Motor neuron (in vitro differentiated cells): ENCODE measurements at regions not wholly inside any gene's neighbourhood (a gene's known extent, or its start where the extent isn't known, plus 50 kb on each side); places are given as distances from the start of the nearest gene placed in this dataset.

Source experiments
- ATAC-seq, 8 experiments: fragments of 200-7000 bp; cut with Tn5 transposase; replicated peaks in 6 of 8; 2 replicates each; pipeline ENCODE4 v1.8.0; 2021; ENCODE audit warnings: mild to moderate bottlenecking in 8 of 8, moderate library complexity in 8 of 8
- H3K27ac ChIP-seq, 2 donors: fragments of 250-450 bp; sonication (Bioruptor Pico); 2 replicates each; pipeline ENCODE4 v1.9.0; 2021; ENCODE audit warnings: antibody characterized with exemption in 2 of 2, mild to moderate bottlenecking in 2 of 2, moderate library complexity in 1 of 2
- H3K4me1 ChIP-seq, 2 donors: fragments of 250-450 bp; sonication (Bioruptor Pico); replicated peaks in 1 of 2; 2 replicates each; pipeline ENCODE4 v1.6.1; 2021; ENCODE audit warnings: antibody characterized with exemption in 2 of 2, mild to moderate bottlenecking in 2 of 2, moderate library complexity in 1 of 2
- H3K4me3 ChIP-seq, 5 donors: fragments of 250-450 bp; sonication (Bioruptor Pico); 2 replicates each; pipeline ENCODE4 v1.9.0; 2021; ENCODE audit warnings: antibody characterized with exemption in 5 of 5, mild to moderate bottlenecking in 5 of 5, moderate library complexity in 4 of 5
- WGBS, 10 experiments: fragments of 450-650 bp; shearing (Covaris generic); methylation state at CpG; one replicate each; pipeline ENCODE4 v1.0.0; 2022; 5-methylcytosine and 5-hydroxymethylcytosine counted together
- in situ Hi-C, 9 experiments: fragments of 400-800 bp; cut with MboI; loops; one replicate each; pipeline ENCODE4 v1.15.0; 2021; ENCODE audit warnings: low sequenced_read_pairs in 9 of 9, low pct_unique_long_range_greater_than_20kb in 2 of 9; ENCODE audit not compliant: unreplicated experiment in 9 of 9

DNA sequence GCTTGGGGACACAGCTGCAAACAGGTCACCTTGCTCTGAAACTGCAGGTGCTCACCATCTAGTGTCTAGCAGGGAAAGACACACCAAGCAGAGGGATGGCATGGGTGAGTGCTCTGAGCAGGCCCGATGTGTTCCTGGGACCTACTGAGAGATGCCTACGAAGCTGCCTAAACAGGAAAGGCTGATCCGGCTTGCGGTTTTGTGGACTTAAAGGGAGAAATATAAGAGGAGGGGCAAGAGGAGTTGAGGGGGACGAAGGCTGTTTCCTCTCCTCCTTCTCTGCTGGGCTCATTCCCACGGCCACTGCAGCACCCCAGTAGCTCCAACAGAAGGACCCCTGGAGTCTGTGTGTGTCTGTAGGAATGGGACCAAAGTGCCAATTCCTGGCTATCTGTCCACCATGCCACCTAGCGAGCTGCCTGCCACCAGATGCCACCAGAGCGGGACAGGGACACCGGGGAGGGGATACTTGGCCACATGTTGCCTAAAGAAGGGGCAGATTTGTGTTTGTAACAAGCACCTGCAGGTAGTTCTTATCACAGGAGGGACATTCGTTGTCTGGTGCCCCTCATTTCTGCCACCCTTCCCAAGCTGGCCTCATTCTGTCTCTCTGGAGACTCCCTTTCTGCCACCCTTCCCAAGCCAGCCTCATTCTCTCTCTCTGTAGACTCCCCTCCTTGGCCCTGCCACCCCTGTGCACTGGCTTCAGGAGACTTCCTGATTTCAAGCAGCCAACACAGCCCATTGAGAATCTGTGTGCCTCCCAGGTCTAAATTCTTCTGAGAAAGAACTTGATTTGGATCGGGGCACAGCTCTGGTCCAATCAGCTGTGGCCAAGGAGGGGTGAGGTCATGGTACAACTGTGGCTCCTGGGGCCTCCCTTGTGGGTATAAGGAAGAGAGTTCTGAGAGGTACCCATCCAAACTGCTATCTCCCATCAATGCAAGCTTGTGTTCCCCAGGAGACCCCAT lies 221.8 kb downstream of the ANKRD60 start:
- H3K27ac ChIP-seq: no peak overlapping the region
- H3K4me1 ChIP-seq: peaks cover 0 to 2% of the 10 kb centered on the region in 2 donors
- ATAC-seq: no peak
- 40 to 100% (median 63%) methylated on average over 1 to 3 of the region's 11 CpGs; no CpG with 5 or more reads in 3 of the 10 experiments for WGBS, 10 experiments
- in situ Hi-C loops: no loop called here
- no peak overlapping the region for H3K4me3 ChIP-seq

GRCh38 chr20:58005581-58006345 lies 222.7 kb downstream of the ANKRD60 start:
- no peak for ATAC-seq
- Histone ChIP-seq H3K4me3 (no peak overlapping the region), H3K27ac (no peak overlapping the region), H3K4me1 (peaks cover 0 to 7% of the 10 kb centered on the region in 2 donors)
- in situ Hi-C loops: no loop called here
- 60 to 100% (median 77%) methylated on average over 1 to 7 of the region's 8 CpGs; no CpG with 5 or more reads in 2 of the 10 experiments for WGBS, 10 experiments

GRCh38 chr20:58004900-58005299 lies 223.6 kb downstream of the ANKRD60 start:
- peaks cover 0 to 9% of the 10 kb centered on the region in 2 donors for H3K4me1 ChIP-seq
- 60 to 92% (median 81%) methylated on average over 1 to 3 of the region's 4 CpGs; no CpG with 5 or more reads in 5 of the 10 experiments for WGBS, 10 experiments
- ATAC-seq: no peak
- no peak overlapping the region for H3K4me3 ChIP-seq
- no peak overlapping the region for H3K27ac ChIP-seq
- in situ Hi-C loops: no loop called here

GRCh38 chr20:58004146-58004545 lies 224.3 kb downstream of the ANKRD60 start:
- Histone ChIP-seq H3K4me1 (peaks cover 0 to 16% of the 10 kb centered on the region in 2 donors), H3K27ac (no peak overlapping the region), H3K4me3 (no peak overlapping the region)
- in situ Hi-C loops: no loop called here
- WGBS, 10 experiments: 40 to 100% (median 89%) methylated on average over 1 to 4 of the region's 7 CpGs; no CpG with 5 or more reads in 2 of the 10 experiments
- ATAC-seq: no peak

- in situ Hi-C loops: no loop called here
- no peak overlapping the region for H3K4me3 ChIP-seq
- 76 to 100% (median 85%) methylated on average over 1 to 4 of the region's 6 CpGs; no CpG with 5 or more reads in 3 of the 10 experiments for WGBS, 10 experiments
- ATAC-seq: no peak
- H3K4me1 ChIP-seq: peaks cover 0 to 18% of the 10 kb centered on the region in 2 donors
- H3K27ac ChIP-seq: no peak overlapping the region
These were observed 224.9 kb downstream of the ANKRD60 start for GRCh38 chr20:58003525-58003924.

- in situ Hi-C loops: no loop called here
These were observed 225.6 kb downstream of the ANKRD60 start for GRCh38 chr20:58002901-58003300.

GRCh38 chr20:58001946-58002345 lies 226.5 kb downstream of the ANKRD60 start:
- ATAC-seq: no peak
- 80 to 100% (median 83%) methylated on average over 1 to 3 of the region's 3 CpGs; no CpG with 5 or more reads in 1 of the 10 experiments for WGBS, 10 experiments
- no peak overlapping the region for H3K4me3 ChIP-seq
- H3K4me1 ChIP-seq: peaks cover 0 to 18% of the 10 kb centered on the region in 2 donors
- H3K27ac ChIP-seq: no peak overlapping the region
- in situ Hi-C loops: no loop called here

More at GRCh38 chr20:58002901-58003300, 225.6 kb downstream of the ANKRD60 start:
- Histone ChIP-seq H3K4me1 (peaks cover 0 to 18% of the 10 kb centered on the region in 2 donors), H3K4me3 (no peak overlapping the region), H3K27ac (no peak overlapping the region)
- no peak for ATAC-seq
- 70 to 100% (median 94%) methylated on average over 1 to 4 of the region's 6 CpGs; no CpG with 5 or more reads in 2 of the 10 experiments for WGBS, 10 experiments

DNA sequence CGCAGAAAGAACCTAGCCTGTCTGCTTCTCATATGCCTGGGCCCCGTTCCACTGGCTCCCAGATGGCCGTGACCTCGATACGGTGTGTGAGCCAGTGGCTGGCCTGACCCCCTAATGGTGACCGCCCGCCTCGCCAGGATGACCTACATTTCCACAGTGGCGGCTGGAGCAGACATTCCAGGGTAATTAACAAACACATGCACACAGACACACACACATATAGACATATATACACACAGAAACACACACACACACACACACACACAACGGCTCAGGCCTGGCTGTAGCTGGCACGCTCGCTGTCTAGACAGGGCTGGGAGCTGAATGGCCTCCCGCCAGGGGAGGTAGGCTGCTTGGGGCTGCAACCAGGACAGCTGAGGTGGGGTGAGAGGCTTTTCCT lies 227.1 kb downstream of the ANKRD60 start:
- in situ Hi-C loops: no loop called here
- Histone ChIP-seq H3K27ac (no peak overlapping the region), H3K4me1 (peaks cover 0 to 18% of the 10 kb centered on the region in 2 donors), H3K4me3 (no peak overlapping the region)
- WGBS, 10 experiments: 40 to 100% (median 65%) methylated on average over 1 to 5 of the region's 13 CpGs; no CpG with 5 or more reads in 6 of the 10 experiments
- ATAC-seq: peak in 5 of 8 experiments; percentile 57 to 80 (median 66)

- in situ Hi-C loops: no loop called here
- Histone ChIP-seq H3K27ac (no peak overlapping the region), H3K4me1 (peaks cover 0 to 23% of the 10 kb centered on the region in 2 donors), H3K4me3 (no peak overlapping the region)
- ATAC-seq: no peak
- 54 to 100% (median 94%) methylated on average over 1 to 2 of the region's 2 CpGs; no CpG with 5 or more reads in 2 of the 10 experiments for WGBS, 10 experiments
These were observed 227.6 kb downstream of the ANKRD60 start for GRCh38 chr20:58000861-58001260.

GRCh38 chr20:57999465-58000111 lies 228.9 kb downstream of the ANKRD60 start:
- Histone ChIP-seq H3K27ac (no peak overlapping the region), H3K4me1 (peaks cover 0 to 31% of the 10 kb centered on the region in 2 donors), H3K4me3 (no peak overlapping the region)
- WGBS, 10 experiments: 0 to 93% (median 28%) methylated on average over 2 to 15 of the region's 17 CpGs; no CpG with 5 or more reads in 1 of the 10 experiments
- peak in 6 of 8 experiments; percentile 26 to 70 (median 42) for ATAC-seq
- in situ Hi-C loops: no loop called here

DNA sequence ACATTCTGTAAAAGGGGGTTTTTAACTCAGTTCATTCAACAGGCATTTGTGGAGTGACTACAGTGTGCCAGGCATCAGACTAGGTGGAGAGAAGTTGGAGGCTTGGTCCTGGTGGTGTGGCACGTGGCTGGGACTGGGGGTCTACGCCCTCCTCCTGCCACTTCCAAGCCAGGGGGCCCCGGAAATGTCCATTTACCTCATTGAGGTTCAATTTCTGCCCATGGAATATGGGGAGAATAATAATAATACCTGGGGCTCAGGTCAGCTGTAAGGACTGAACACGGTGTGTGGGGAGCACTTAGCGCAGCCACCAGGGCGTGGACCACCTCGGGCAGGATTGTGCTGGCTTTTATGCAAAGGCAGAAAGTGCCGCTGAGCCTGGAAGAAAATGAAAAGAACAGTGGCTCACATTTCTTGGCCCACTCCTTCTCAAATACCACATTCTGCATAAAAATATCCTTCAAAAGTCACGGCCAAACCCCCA lies 229.4 kb downstream of the ANKRD60 start:
- 8 to 75% (median 41%) methylated on average over 2 to 6 of the region's 9 CpGs; no CpG with 5 or more reads in 2 of the 10 experiments for WGBS, 10 experiments
- H3K4me3 ChIP-seq: no peak overlapping the region
- in situ Hi-C loops: no loop called here
- H3K27ac ChIP-seq: no peak overlapping the region
- H3K4me1 ChIP-seq: peaks cover 0 to 31% of the 10 kb centered on the region in 2 donors
- ATAC-seq: peak in 4 of 8 experiments; percentile 14 to 36 (median 22)

DNA sequence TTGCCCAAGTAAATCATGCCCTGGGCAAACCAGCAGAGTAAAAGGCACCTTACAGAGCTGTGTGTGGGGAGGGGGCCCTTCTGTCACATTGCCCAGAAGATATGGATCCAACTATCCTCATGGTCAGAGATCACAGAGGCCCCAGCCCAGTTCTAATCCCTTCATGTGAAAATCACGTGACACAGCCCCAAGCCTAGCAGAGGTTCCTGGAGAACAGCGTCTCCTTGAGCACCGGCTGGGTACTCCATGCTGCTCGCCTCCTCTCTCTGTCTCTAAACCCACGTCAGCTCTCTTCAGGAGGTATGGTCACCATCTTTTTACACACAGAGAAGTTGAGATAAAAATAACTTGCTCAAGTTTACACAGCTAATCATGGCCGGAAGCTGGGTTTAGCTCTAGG lies 230.2 kb downstream of the ANKRD60 start:
- Histone ChIP-seq H3K27ac (no peak overlapping the region), H3K4me3 (no peak overlapping the region), H3K4me1 (peaks cover 0 to 31% of the 10 kb centered on the region in 2 donors)
- WGBS, 10 experiments: 83 to 100% (median 95%) methylated on average over 1 to 6 of the region's 6 CpGs; no CpG with 5 or more reads in 1 of the 10 experiments
- in situ Hi-C loops: no loop called here
- no peak for ATAC-seq
